ENCODE measurements at regions not wholly inside any gene's neighbourhood (a gene's known extent, or its start where the extent isn't known, plus 50 kb on each side); places are given as distances from the start of the nearest gene placed in this dataset.

GRCh38 chr11:111115890-111116289 is 129.6 kb upstream of the POU2AF2 start:
- TF ChIP-seq CTCF (IDR thresholded peaks at IDR 0.05) = no peak
- H3K4me3 ChIP-seq (ENCODE audit: low read depth in 1 of 2, low read length in 1 of 2) = no peak overlapping the region

GRCh38 chr11:111114091-111114490 is 131.4 kb upstream of the POU2AF2 start:
- Histone ChIP-seq H3K27me3 (no peaks in the 10 kb centered on the region), H3K4me3 (ENCODE audit: low read depth in 1 of 2, low read length in 1 of 2) (no peak overlapping the region), H3K27ac (no peak overlapping the region), H3K9me3 (no peaks in the 10 kb centered on the region), H3K4me1 (ENCODE audit: control insufficient read depth in 1 of 2, insufficient read depth in 1 of 2, low read depth in 1 of 2, low read length in 1 of 2) (no peaks in the 10 kb centered on the region), H3K36me3 (no peaks in the 10 kb centered on the region)
- no peak for TF ChIP-seq CTCF (IDR thresholded peaks at IDR 0.05)

More at GRCh38 chr11:111115890-111116289, 129.6 kb upstream of the POU2AF2 start:
- Histone ChIP-seq H3K27me3 (no peaks in the 10 kb centered on the region), H3K36me3 (no peaks in the 10 kb centered on the region), H3K4me1 (ENCODE audit: control insufficient read depth in 1 of 2, insufficient read depth in 1 of 2, low read depth in 1 of 2, low read length in 1 of 2) (no peaks in the 10 kb centered on the region), H3K27ac (no peak overlapping the region), H3K9me3 (no peaks in the 10 kb centered on the region)

- H3K36me3 ChIP-seq = no peaks in the 10 kb centered on the region
- H3K27me3 ChIP-seq = no peaks in the 10 kb centered on the region
- H3K27ac ChIP-seq = no peak overlapping the region
- H3K9me3 ChIP-seq = no peaks in the 10 kb centered on the region
- TF ChIP-seq CTCF (IDR thresholded peaks at IDR 0.05) = no peak
- H3K4me1 ChIP-seq (ENCODE audit: control insufficient read depth in 1 of 2, insufficient read depth in 1 of 2, low read depth in 1 of 2, low read length in 1 of 2) = no peaks in the 10 kb centered on the region
- no peak overlapping the region for H3K4me3 ChIP-seq (ENCODE audit: low read depth in 1 of 2, low read length in 1 of 2)
Measured at GRCh38 chr11:111112614-111113013, 132.9 kb upstream of the POU2AF2 start.

- H3K36me3 ChIP-seq = no peaks in the 10 kb centered on the region
Measured at GRCh38 chr11:111107501-111107900, 138.0 kb upstream of the POU2AF2 start.

GRCh38 chr11:111106641-111107040 is 138.9 kb upstream of the POU2AF2 start:
- no peak for TF ChIP-seq CTCF (IDR thresholded peaks at IDR 0.05)
- Histone ChIP-seq H3K4me3 (ENCODE audit: low read depth in 1 of 2, low read length in 1 of 2) (no peak overlapping the region), H3K27me3 (no peaks in the 10 kb centered on the region), H3K4me1 (ENCODE audit: control insufficient read depth in 1 of 2, insufficient read depth in 1 of 2, low read depth in 1 of 2, low read length in 1 of 2) (no peaks in the 10 kb centered on the region), H3K36me3 (no peaks in the 10 kb centered on the region), H3K27ac (no peak overlapping the region), H3K9me3 (no peaks in the 10 kb centered on the region)

More at GRCh38 chr11:111107501-111107900, 138.0 kb upstream of the POU2AF2 start:
- Histone ChIP-seq H3K27me3 (no peaks in the 10 kb centered on the region), H3K27ac (no peak overlapping the region), H3K4me1 (ENCODE audit: control insufficient read depth in 1 of 2, insufficient read depth in 1 of 2, low read depth in 1 of 2, low read length in 1 of 2) (no peaks in the 10 kb centered on the region), H3K9me3 (no peaks in the 10 kb centered on the region), H3K4me3 (ENCODE audit: low read depth in 1 of 2, low read length in 1 of 2) (no peak overlapping the region)
- TF ChIP-seq CTCF (IDR thresholded peaks at IDR 0.05) = no peak

GRCh38 chr11:111105566-111105965 is 140.0 kb upstream of the POU2AF2 start:
- H3K4me1 ChIP-seq (ENCODE audit: control insufficient read depth in 1 of 2, insufficient read depth in 1 of 2, low read depth in 1 of 2, low read length in 1 of 2) = no peaks in the 10 kb centered on the region
- H3K4me3 ChIP-seq (ENCODE audit: low read depth in 1 of 2, low read length in 1 of 2) = no peak overlapping the region
- H3K27ac ChIP-seq = no peak overlapping the region
- no peaks in the 10 kb centered on the region for H3K36me3 ChIP-seq
- no peak for TF ChIP-seq CTCF (IDR thresholded peaks at IDR 0.05)
- no peaks in the 10 kb centered on the region for H3K9me3 ChIP-seq
- no peaks in the 10 kb centered on the region for H3K27me3 ChIP-seq
